Upper lobe of left lung (tissue), 6 donors: ENCODE measurements at regions not wholly inside any gene's neighbourhood (a gene's known extent, or its start where the extent isn't known, plus 50 kb on each side); places are given as distances from the start of the nearest gene placed in this dataset.

Source experiments
- ATAC-seq, 2 donors: fragments of 200-7000 bp; cut with Tn5 transposase; one replicate each; pipeline ENCODE4 v1.9.1; 2022; ENCODE audit warnings: mild to moderate bottlenecking in 2 of 2, moderate library complexity in 2 of 2; ENCODE audit not compliant: low FRiP score in 2 of 2
- DNase-seq, 2 donors: peaks; one replicate each; pipeline ENCODE4 v3.0.0-alpha.2; 2019 to 2020
- H3K27ac ChIP-seq, 4 donors: fragments of 200-600 bp; sonication (generic); one replicate each; pipeline ENCODE4 v1.5.1; 2016 to 2019
- H3K27me3 ChIP-seq, 4 donors: fragments of 200-600 bp; sonication (generic); one replicate each; pipeline ENCODE4 v1.5.1; 2017 to 2019
- H3K36me3 ChIP-seq, 4 donors: fragments of 200-600 bp; sonication (generic); one replicate each; pipeline ENCODE4 v1.5.1; 2016 to 2019
- H3K4me1 ChIP-seq, 4 donors: fragments of 200-600 bp; sonication (generic); one replicate each; pipeline ENCODE4 v1.5.1; 2018 to 2019
- H3K4me3 ChIP-seq, 4 donors: fragments of 200-600 bp; sonication (generic); one replicate each; pipeline ENCODE4 v1.5.1; 2017 to 2019; ENCODE audit warnings: mild to moderate bottlenecking in 2 of 4, moderate library complexity in 1 of 4
- H3K9me3 ChIP-seq, 4 donors: fragments of 200-600 bp; sonication (generic); one replicate each; pipeline ENCODE4 v1.5.1; 2018 to 2019
- CTCF ChIP-seq, 6 experiments: fragments of 450-650 bp in 4 of 6; fragments of 200-600 bp in 2 of 6; sonication (generic) in 2 of 6; IDR thresholded peaks; one replicate each; pipeline ENCODE4 v1.5.1; 2016 to 2019; ENCODE audit warnings: antibody characterized with exemption in 6 of 6
- EP300 ChIP-seq, 4 donors: sonication (generic); formaldehyde crosslinking; IDR thresholded peaks; one replicate each; pipeline ENCODE4 v1.5.1; 2017; ENCODE audit warnings: antibody characterized with exemption in 4 of 4, control low read depth in 2 of 4
- POLR2A ChIP-seq, 4 donors: fragments of 450-650 bp; IDR thresholded peaks; one replicate each; pipeline ENCODE4 v1.5.1; 2016 to 2017; ENCODE audit warnings: antibody characterized with exemption in 4 of 4, mild to moderate bottlenecking in 2 of 4
- POLR2AphosphoS5 ChIP-seq, 2 donors: sonication (generic); formaldehyde crosslinking; IDR thresholded peaks; one replicate each; pipeline ENCODE4 v1.5.1; 2017; ENCODE audit warnings: antibody characterized with exemption in 2 of 2
- WGBS, 2 donors: methylation state at CpG; one replicate each; pipeline ENCODE4 v1.1.5; 2017 to 2018; 5-methylcytosine and 5-hydroxymethylcytosine counted together
- donor health status: DM: no; HTN: no; CAD: no; lungs with moderate emphysema.
- donor health status: DM: no; HTN: yes; CAD: no; lungs with severe emphysema.

GRCh38 chr16:76071690-76072089 is 205.5 kb upstream of the CNTNAP4 start:
- TF ChIP-seq EP300 (IDR thresholded peaks at IDR 0.05): no peak
- no peak for TF ChIP-seq POLR2AphosphoS5 (IDR thresholded peaks at IDR 0.05)
- no peak for TF ChIP-seq CTCF (IDR thresholded peaks at IDR 0.05)
- no peak for TF ChIP-seq POLR2A (IDR thresholded peaks at IDR 0.05)
- no peaks in the 10 kb centered on the region for H3K36me3 ChIP-seq
- no peaks in the 10 kb centered on the region for H3K4me1 ChIP-seq
- no peaks in the 10 kb centered on the region for H3K9me3 ChIP-seq
- H3K4me3 ChIP-seq: no peak overlapping the region
- 71 to 74% methylated on average over 2 of the region's 2 CpGs for WGBS, 2 donors
- H3K27me3 ChIP-seq: no peaks in the 10 kb centered on the region
- DNase-seq (no peak), ATAC-seq (no peak)
- H3K27ac ChIP-seq: no peak overlapping the region

GRCh38 chr16:76081967-76082366 is 195.2 kb upstream of the CNTNAP4 start:
- 35 to 41% methylated on average over 6 of the region's 6 CpGs for WGBS, 2 donors
- ATAC-seq (no peak), DNase-seq (no peak)
- H3K27me3 ChIP-seq: no peaks in the 10 kb centered on the region
- H3K4me3 ChIP-seq: no peak overlapping the region
- H3K4me1 ChIP-seq: no peaks in the 10 kb centered on the region
- no peaks in the 10 kb centered on the region for H3K9me3 ChIP-seq
- H3K36me3 ChIP-seq: no peaks in the 10 kb centered on the region
- TF ChIP-seq POLR2A (IDR thresholded peaks at IDR 0.05) (no peak), EP300 (IDR thresholded peaks at IDR 0.05) (no peak), CTCF (IDR thresholded peaks at IDR 0.05) (no peak), POLR2AphosphoS5 (IDR thresholded peaks at IDR 0.05) (no peak)
- H3K27ac ChIP-seq: no peak overlapping the region

- peaks cover 0 to 14% (median 4%) of the 10 kb centered on the region in 4 donors for H3K9me3 ChIP-seq
- TF ChIP-seq POLR2A (IDR thresholded peaks at IDR 0.05): no peak
- no peak for TF ChIP-seq EP300 (IDR thresholded peaks at IDR 0.05)
- TF ChIP-seq CTCF (IDR thresholded peaks at IDR 0.05): no peak
- no peak for TF ChIP-seq POLR2AphosphoS5 (IDR thresholded peaks at IDR 0.05)
- no peaks in the 10 kb centered on the region for H3K27me3 ChIP-seq
- H3K4me3 ChIP-seq: no peak overlapping the region
- no peaks in the 10 kb centered on the region for H3K4me1 ChIP-seq
- no peak overlapping the region for H3K27ac ChIP-seq
- WGBS, 2 donors: 91% methylated on average over 6 of the region's 6 CpGs
- DNase-seq (no peak), ATAC-seq (peak in 1 of 2 donors; percentile 46)
- no peaks in the 10 kb centered on the region for H3K36me3 ChIP-seq
Observed at GRCh38 chr16:76106647-76107046, 170.6 kb upstream of the CNTNAP4 start.

GRCh38 chr16:76108460-76108859 is 168.7 kb upstream of the CNTNAP4 start:
- 53 to 55% methylated on average over 1 of the region's 1 CpG for WGBS, 2 donors
- no peaks in the 10 kb centered on the region for H3K27me3 ChIP-seq
- no peaks in the 10 kb centered on the region for H3K4me1 ChIP-seq
- H3K36me3 ChIP-seq: no peaks in the 10 kb centered on the region
- TF ChIP-seq POLR2AphosphoS5 (IDR thresholded peaks at IDR 0.05) (no peak), POLR2A (IDR thresholded peaks at IDR 0.05) (no peak), EP300 (IDR thresholded peaks at IDR 0.05) (no peak), CTCF (IDR thresholded peaks at IDR 0.05) (no peak)
- H3K27ac ChIP-seq: no peak overlapping the region
- no peak for DNase-seq
- H3K4me3 ChIP-seq: no peak overlapping the region
- ATAC-seq: no peak
- peaks cover 0 to 4% (median under 1%) of the 10 kb centered on the region in 4 donors for H3K9me3 ChIP-seq

- DNase-seq: no peak
- WGBS, 2 donors: 41 to 52% methylated on average over 3 of the region's 3 CpGs
Observed at GRCh38 chr16:76114681-76115080, 162.5 kb upstream of the CNTNAP4 start.

More at GRCh38 chr16:76114681-76115080, 162.5 kb upstream of the CNTNAP4 start:
- Histone ChIP-seq H3K4me3 (no peak overlapping the region), H3K27me3 (no peaks in the 10 kb centered on the region), H3K4me1 (no peaks in the 10 kb centered on the region), H3K9me3 (no peaks in the 10 kb centered on the region), H3K36me3 (no peaks in the 10 kb centered on the region), H3K27ac (no peak overlapping the region)
- ATAC-seq: no peak
- TF ChIP-seq CTCF (IDR thresholded peaks at IDR 0.05) (no peak), POLR2A (IDR thresholded peaks at IDR 0.05) (no peak), EP300 (IDR thresholded peaks at IDR 0.05) (no peak), POLR2AphosphoS5 (IDR thresholded peaks at IDR 0.05) (no peak)
